H1 (cell line): ENCODE measurements at regions not wholly inside any gene's neighbourhood (a gene's known extent, or its start where the extent isn't known, plus 50 kb on each side); places are given as distances from the start of the nearest gene placed in this dataset.

Experiments used
- CEBPB ChIP-seq: IDR thresholded peaks from 2 replicates; pipeline ENCODE4 v1.6.1; 2012; ENCODE audit warnings: low read depth, low read length
- KDM4A ChIP-seq: IDR thresholded peaks from one replicate; pipeline ENCODE4 v1.7.1; 2012; ENCODE audit warnings: low read depth, mild to moderate bottlenecking, moderate library complexity, low read length, inconsistent platforms; ENCODE audit not compliant: severe bottlenecking
- MAFK ChIP-seq: IDR thresholded peaks from 2 replicates; pipeline ENCODE4 v1.6.1; 2012; ENCODE audit warnings: low read depth, mild to moderate bottlenecking, improper control_type of control experiment, low read length
- RBBP5 ChIP-seq: IDR thresholded peaks from 2 replicates; pipeline ENCODE4 v1.7.1; 2012; ENCODE audit warnings: low read depth, mild to moderate bottlenecking, inconsistent platforms, low read length, moderate library complexity, borderline replicate concordance
- RNF2 ChIP-seq: fragments of 200-900, 300-1000 bp; sonication (generic); IDR thresholded peaks from 2 replicates; pipeline ENCODE4 v1.7.1; 2016; ENCODE audit warnings: borderline replicate concordance, low read depth, mild to moderate bottlenecking, antibody characterized with exemption, low read length; ENCODE audit not compliant: poor library complexity, severe bottlenecking; ENCODE audit errors: missing control alignments
- TAF7 ChIP-seq: optimal IDR thresholded peaks from 2 replicates; pipeline ENCODE3; 2011; ENCODE audit warnings: low read depth, mild to moderate bottlenecking, inconsistent platforms, low read length, moderate library complexity, borderline replicate concordance
- TBP ChIP-seq: IDR thresholded peaks from 2 replicates; pipeline ENCODE4 v1.6.1; 2011; ENCODE audit warnings: low read depth, low read length, improper control_type of control experiment
- TF ChIP-seq, protein P1 (sequence below): fragments of 300-600 bp; sonication (generic); IDR thresholded peaks from 2 replicates; pipeline ENCODE4 v1.7.1; 2012; ENCODE audit warnings: low read length, moderate library complexity, mild to moderate bottlenecking, inconsistent platforms; ENCODE audit not compliant: insufficient replicate concordance
- TF ChIP-seq, protein P2 (sequence below): IDR thresholded peaks from 2 replicates; pipeline ENCODE4 v1.6.1; 2011; ENCODE audit warnings: low read depth, mild to moderate bottlenecking, low read length; ENCODE audit not compliant: insufficient read depth
- TF ChIP-seq, protein P3 (sequence below): IDR thresholded peaks from 2 replicates; pipeline ENCODE4 v1.6.1; 2011; ENCODE audit warnings: low read length, improper control_type of control experiment

- TF ChIP-seq, protein P1, sequence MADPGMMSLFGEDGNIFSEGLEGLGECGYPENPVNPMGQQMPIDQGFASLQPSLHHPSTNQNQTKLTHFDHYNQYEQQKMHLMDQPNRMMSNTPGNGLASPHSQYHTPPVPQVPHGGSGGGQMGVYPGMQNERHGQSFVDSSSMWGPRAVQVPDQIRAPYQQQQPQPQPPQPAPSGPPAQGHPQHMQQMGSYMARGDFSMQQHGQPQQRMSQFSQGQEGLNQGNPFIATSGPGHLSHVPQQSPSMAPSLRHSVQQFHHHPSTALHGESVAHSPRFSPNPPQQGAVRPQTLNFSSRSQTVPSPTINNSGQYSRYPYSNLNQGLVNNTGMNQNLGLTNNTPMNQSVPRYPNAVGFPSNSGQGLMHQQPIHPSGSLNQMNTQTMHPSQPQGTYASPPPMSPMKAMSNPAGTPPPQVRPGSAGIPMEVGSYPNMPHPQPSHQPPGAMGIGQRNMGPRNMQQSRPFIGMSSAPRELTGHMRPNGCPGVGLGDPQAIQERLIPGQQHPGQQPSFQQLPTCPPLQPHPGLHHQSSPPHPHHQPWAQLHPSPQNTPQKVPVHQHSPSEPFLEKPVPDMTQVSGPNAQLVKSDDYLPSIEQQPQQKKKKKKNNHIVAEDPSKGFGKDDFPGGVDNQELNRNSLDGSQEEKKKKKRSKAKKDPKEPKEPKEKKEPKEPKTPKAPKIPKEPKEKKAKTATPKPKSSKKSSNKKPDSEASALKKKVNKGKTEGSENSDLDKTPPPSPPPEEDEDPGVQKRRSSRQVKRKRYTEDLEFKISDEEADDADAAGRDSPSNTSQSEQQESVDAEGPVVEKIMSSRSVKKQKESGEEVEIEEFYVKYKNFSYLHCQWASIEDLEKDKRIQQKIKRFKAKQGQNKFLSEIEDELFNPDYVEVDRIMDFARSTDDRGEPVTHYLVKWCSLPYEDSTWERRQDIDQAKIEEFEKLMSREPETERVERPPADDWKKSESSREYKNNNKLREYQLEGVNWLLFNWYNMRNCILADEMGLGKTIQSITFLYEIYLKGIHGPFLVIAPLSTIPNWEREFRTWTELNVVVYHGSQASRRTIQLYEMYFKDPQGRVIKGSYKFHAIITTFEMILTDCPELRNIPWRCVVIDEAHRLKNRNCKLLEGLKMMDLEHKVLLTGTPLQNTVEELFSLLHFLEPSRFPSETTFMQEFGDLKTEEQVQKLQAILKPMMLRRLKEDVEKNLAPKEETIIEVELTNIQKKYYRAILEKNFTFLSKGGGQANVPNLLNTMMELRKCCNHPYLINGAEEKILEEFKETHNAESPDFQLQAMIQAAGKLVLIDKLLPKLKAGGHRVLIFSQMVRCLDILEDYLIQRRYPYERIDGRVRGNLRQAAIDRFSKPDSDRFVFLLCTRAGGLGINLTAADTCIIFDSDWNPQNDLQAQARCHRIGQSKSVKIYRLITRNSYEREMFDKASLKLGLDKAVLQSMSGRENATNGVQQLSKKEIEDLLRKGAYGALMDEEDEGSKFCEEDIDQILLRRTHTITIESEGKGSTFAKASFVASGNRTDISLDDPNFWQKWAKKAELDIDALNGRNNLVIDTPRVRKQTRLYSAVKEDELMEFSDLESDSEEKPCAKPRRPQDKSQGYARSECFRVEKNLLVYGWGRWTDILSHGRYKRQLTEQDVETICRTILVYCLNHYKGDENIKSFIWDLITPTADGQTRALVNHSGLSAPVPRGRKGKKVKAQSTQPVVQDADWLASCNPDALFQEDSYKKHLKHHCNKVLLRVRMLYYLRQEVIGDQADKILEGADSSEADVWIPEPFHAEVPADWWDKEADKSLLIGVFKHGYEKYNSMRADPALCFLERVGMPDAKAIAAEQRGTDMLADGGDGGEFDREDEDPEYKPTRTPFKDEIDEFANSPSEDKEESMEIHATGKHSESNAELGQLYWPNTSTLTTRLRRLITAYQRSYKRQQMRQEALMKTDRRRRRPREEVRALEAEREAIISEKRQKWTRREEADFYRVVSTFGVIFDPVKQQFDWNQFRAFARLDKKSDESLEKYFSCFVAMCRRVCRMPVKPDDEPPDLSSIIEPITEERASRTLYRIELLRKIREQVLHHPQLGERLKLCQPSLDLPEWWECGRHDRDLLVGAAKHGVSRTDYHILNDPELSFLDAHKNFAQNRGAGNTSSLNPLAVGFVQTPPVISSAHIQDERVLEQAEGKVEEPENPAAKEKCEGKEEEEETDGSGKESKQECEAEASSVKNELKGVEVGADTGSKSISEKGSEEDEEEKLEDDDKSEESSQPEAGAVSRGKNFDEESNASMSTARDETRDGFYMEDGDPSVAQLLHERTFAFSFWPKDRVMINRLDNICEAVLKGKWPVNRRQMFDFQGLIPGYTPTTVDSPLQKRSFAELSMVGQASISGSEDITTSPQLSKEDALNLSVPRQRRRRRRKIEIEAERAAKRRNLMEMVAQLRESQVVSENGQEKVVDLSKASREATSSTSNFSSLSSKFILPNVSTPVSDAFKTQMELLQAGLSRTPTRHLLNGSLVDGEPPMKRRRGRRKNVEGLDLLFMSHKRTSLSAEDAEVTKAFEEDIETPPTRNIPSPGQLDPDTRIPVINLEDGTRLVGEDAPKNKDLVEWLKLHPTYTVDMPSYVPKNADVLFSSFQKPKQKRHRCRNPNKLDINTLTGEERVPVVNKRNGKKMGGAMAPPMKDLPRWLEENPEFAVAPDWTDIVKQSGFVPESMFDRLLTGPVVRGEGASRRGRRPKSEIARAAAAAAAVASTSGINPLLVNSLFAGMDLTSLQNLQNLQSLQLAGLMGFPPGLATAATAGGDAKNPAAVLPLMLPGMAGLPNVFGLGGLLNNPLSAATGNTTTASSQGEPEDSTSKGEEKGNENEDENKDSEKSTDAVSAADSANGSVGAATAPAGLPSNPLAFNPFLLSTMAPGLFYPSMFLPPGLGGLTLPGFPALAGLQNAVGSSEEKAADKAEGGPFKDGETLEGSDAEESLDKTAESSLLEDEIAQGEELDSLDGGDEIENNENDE, result no peak
- TF ChIP-seq, protein P2, sequence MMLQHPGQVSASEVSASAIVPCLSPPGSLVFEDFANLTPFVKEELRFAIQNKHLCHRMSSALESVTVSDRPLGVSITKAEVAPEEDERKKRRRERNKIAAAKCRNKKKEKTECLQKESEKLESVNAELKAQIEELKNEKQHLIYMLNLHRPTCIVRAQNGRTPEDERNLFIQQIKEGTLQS, result no peak
- no peak for TF ChIP-seq TBP
- no peak for TF ChIP-seq RNF2
- TF ChIP-seq MAFK, result no peak
- no peak for TF ChIP-seq KDM4A
- no peak for TF ChIP-seq CEBPB
- TF ChIP-seq, protein P3, sequence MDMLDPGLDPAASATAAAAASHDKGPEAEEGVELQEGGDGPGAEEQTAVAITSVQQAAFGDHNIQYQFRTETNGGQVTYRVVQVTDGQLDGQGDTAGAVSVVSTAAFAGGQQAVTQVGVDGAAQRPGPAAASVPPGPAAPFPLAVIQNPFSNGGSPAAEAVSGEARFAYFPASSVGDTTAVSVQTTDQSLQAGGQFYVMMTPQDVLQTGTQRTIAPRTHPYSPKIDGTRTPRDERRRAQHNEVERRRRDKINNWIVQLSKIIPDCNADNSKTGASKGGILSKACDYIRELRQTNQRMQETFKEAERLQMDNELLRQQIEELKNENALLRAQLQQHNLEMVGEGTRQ, result no peak
- no peak for TF ChIP-seq TAF7
- no peak for TF ChIP-seq RBBP5
Observed at GRCh38 chr1:89436856-89437255, 73.0 kb downstream of the GBP6 start (continued).
